ENCODE measurements at regions not wholly inside any gene's neighbourhood (a gene's known extent, or its start where the extent isn't known, plus 50 kb on each side); places are given as distances from the start of the nearest gene placed in this dataset.
A peak's percentile ranks its signal among the peaks of the same experiment; 100 is the strongest.
"Not testable (repeated sequence)": the region's sequence is repeated elsewhere in the genome, so short reads cannot be mapped to it uniquely, and the experiment has no call there.

DNA sequence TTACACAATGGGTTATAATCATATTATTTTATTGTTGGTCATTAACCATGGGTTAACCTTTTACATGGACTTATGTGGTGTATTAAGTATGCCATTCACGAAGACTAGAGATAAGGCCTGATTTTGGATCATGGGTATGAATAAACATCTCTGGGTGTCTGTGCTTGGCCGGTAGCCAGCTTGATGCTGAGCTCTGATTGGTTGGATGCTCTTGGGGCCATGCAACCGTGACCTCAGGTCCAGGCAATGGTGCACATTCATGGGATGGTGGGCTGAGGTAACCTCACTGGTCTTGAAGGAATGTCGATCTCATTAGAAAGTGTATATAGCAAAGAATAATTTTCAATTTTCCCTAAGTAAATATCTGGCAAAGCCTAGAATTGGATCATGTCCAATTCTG, 158.2 kb upstream of the IL12B start:
- Histone ChIP-seq H3K27ac (no peak overlapping the region), H3K4me3 (no peak overlapping the region)

DNA sequence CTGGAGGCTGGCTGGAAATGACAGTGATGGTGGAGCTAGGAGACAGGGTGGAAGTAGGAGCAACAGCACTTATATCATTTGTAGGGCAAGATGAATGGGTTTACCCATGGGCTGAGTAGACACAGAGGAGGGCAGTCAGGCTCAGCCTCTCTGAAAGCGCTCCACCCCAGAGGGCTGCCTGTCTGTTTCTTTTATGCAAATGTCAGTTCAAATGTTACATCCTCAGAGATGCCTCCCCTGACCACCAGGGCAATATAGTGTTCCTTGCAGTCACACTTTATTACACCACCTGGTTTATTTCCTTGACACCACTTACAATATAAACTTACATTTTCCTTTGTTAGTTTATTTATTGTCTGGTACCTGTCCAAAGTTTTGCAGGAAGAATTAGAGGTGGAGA, 159.5 kb upstream of the IL12B start:
- Histone ChIP-seq H3K4me3 (no peak overlapping the region), H3K27ac (no peak overlapping the region)

DNA sequence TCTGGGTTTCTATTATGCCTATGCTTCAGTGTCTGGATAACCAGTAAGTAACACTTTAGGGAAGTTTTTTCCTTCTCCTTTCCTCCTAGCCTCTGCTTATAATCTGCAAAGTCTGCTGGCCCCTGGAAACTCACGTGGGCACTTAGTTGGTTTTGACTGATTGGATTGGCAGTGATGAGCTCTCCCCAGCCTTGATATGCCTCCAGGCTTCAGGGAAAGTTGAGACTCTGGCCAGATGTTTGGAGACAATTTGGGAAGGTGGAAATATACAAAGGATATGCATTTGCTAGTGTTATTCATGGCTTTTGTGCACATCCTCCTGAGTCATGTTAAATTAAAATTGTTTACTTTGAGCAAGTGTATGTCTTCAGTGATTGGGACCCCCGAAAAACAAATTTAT, 160.2 kb upstream of the IL12B start:
- H3K4me3 ChIP-seq: no peak overlapping the region
- no peak overlapping the region for H3K27ac ChIP-seq

DNA sequence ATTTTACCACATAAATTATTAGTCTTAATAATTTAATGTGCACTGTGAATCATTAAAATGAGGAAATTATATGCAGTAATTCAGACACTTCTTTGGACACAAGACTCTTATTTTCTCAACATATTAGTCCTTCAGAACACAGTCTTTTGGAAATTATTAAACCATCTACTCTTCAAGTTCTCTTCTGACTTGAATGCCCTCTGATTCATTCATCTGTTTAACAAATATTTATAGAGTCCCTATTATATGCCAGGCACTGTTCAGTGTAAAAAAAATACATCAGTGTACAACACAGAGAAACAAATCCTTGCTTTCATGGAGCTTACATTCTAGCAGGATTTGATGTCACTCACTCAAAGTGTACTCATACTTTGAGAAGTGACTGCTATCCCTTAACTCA, 163.4 kb upstream of the IL12B start:
- Histone ChIP-seq H3K4me3 (no peak overlapping the region), H3K27ac (no peak overlapping the region)

DNA sequence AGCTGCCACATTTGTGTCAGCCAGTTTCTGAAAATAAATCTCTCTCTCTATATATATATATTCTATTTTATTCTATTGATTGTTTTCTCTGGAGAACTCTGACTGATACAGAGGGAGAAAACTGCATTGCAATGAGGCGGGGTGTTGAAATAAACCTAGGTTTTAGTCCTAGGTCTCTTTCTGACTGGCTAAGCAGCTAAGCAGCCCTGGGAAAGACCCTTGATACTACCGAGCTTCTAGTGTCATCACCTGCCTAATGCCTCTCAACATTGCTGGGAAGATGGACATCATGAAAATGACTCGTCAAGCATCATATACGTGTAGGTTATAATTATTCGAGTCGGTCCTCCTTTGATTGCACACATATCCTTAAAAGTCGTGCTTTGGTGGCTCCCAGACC, 166.5 kb upstream of the IL12B start:
- Histone ChIP-seq H3K4me3 (no peak overlapping the region), H3K27ac (no peak overlapping the region)

DNA sequence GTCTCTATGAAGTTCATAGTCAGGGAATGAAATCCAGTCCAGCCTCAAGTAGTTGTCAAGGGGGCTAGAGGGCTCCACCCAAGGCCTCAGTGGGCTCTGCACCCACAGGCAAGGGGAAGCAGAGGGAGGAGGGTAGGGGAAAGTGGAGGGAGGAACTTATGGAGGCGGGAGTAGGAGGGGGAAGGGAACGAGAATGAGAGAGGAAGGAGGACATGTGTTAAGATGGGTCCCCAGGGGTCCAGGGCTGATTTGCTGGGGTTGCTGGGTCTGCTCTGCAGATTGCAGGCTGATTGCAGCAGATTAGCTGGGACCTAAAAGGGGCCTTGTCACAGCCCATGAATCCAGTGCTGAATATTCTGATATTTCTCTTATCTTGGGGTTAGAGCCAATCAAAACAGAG, 166.9 kb upstream of the IL12B start:
- no peak overlapping the region for H3K4me3 ChIP-seq
- no peak overlapping the region for H3K27ac ChIP-seq

DNA sequence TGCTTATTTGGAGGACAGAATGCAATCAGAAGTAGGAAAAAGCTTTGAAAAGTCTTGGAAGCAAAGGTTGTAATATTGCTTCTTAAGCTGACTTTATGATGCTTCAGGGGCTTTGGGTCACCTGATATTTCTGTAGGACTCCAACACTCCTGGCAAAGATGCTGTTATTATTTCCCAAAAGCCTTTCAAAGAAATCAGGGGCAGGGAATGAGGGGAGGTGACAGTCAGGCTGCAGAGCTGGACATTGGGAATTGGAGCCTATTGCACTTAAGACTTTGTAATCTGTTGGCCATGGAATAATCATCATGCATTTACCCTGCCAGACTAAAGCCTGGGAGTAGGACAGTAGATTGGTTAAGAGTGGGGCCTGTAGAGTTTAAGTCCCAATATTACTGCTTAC, 168.3 kb upstream of the IL12B start:
- no peak overlapping the region for H3K27ac ChIP-seq
- no peak overlapping the region for H3K4me3 ChIP-seq

DNA sequence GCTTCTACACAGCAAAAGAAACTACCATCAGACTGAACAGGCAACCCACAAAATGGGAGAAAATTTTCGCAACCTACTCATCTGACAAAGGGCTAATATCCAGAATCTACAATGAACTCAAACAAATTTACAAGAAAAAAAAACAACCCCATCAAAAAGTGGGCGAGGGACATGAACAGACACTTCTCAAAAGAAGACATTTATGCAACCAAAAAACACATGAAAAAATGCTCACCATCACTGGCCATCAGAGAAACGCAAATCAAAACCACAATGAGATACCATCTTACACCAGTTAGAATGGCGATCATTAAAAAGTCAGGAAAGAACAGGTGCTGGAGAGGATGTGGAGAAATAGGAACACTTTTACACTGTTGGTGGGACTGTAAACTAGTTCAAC, 171.8 kb upstream of the IL12B start:
- H3K4me3 ChIP-seq, H3K27ac ChIP-seq: not testable (repeated sequence)

DNA sequence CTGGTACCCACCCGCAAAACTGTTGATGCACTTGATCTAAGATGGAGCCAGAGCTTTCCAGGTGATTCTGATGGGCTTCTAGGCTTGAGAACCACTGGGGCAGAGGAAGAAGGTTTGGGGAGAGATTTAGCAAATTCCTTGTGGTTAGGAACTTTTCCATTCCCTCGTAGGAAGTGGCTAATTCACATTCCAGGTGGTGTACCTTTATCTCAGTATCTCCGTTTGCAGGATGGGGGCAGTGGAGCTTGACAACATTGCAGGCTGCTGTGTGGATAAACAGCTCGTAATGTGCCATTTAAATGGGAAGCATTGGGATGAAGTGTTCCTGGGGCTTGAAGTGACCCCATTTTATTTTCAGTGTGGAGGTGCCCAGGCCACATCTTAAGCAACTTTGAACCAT, 172.9 kb upstream of the IL12B start:
- Histone ChIP-seq H3K27ac (no peak overlapping the region), H3K4me3 (no peak overlapping the region)

DNA sequence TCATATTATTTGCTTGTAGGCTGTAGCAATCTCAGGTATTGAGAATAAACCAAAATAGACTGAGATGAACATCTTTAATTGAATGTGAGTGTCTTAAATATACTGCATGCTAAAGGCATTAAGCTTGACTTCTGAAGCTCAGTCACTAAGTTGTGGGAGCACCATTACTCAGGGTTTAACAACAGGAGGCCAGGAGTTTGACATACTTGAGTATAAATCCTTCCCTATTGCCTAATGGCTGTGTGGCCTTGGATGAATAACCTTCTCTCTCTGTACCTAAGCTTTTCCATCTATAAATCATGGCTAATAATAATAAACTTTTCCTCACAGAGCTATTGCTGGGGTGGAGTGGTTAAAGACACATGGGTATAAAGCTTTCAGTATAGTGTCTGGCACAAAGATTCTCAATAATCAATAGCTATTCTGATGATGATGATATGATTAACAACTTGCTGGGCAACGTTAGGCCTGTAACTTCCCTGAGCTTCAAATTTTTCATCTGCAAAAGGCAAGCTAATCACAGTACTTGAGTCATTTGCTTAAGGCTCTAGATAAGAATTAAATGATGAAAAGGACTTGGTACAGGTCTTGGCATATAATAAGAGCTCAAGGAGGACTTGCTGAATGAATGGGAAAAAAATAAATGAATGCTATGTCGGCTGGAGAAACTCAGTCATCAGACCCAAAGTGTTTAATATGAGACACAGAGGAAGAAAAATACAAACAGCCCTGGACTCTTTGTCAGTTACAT, 174.0 kb upstream of the IL12B start:
- H3K27ac ChIP-seq: peak overlapping the region in 2 of 21 experiments; percentile 24 to 31
- no peak overlapping the region for H3K4me3 ChIP-seq

DNA sequence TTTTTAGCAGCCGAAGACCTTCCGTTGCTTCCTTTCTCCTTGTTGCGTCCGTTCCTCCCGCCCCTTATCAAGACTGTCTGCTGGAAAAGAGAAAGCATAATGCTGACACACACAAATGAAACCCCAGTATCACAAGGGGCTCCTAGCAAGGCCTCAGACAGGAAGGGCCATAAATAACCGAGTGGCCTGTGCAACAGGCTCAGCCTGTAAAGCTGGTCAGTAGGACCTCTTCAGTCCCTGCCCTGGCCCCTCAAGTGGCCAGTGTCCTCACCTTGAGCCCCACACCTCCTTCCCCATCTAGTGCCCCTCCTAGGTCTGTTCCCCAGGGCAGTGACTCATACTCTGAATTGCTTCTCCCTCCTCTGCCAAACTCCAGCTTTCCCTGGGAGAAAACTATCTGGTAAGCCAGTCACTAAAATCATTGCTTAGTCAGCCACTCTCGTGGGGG, 174.6 kb upstream of the IL12B start:
- Histone ChIP-seq H3K27ac (peak overlapping the region in 2 of 21 experiments; percentile 24 to 31), H3K4me3 (no peak overlapping the region)

DNA sequence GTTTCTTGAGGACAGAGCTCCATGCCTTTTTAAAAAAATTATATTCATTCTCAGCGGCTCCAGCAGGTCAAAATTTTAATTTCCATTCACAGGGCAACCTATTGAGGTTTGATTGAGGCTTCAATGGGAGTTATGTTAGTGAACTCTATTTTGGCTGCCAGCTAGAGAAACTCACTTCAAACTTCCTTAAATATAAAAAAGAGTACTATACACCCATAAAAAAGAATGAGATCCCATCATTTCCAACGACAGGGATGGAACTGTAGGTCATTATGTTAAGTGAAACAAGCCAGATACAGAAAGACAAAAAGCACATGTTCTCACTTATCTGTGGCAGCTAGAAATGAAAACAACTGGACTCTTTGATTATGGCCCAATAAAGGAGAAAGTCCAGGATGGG, 176.8 kb upstream of the IL12B start:
- Histone ChIP-seq H3K27ac (no peak overlapping the region), H3K4me3 (no peak overlapping the region)

DNA sequence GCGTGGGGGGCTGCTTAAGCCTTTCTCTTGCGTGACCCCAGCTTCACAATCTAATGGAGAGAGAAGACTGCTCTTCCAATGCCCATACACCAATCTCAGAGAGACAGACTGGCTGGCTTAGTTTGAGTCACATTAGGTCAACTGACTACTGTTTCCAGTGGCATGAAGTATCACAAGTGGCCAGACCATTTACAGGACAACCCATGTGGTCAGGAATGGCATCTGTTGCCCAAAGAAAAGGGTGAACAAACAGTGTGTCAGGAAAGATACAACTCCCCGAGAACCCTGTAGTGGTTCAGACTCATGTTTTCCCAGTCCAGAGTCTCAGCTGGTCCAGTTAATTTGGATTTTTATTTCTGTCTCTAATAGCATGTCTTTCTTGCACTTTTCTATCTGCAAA, 177.4 kb upstream of the IL12B start:
- Histone ChIP-seq H3K4me3 (no peak overlapping the region), H3K27ac (no peak overlapping the region)

DNA sequence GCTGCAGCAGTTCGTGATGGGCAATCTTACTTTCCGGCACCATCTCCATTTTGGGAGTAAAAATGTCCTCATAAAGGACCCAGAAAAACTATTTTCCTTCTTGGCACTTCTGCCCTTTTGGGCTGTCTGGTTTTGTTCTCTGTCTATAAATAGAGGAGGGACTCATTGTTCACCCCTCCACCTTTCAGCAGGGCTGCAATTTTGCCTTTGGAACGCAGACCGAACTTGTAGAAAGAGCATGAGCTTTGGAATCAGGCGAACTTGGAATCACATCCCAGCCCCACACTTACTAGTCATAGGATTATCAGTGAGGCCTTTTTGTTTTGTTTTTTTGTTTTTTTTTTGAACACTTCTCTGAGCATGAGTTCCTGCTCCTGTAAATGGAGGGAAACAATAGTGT, 178.1 kb upstream of the IL12B start:
- H3K4me3 ChIP-seq: no peak overlapping the region
- H3K27ac ChIP-seq: no peak overlapping the region

DNA sequence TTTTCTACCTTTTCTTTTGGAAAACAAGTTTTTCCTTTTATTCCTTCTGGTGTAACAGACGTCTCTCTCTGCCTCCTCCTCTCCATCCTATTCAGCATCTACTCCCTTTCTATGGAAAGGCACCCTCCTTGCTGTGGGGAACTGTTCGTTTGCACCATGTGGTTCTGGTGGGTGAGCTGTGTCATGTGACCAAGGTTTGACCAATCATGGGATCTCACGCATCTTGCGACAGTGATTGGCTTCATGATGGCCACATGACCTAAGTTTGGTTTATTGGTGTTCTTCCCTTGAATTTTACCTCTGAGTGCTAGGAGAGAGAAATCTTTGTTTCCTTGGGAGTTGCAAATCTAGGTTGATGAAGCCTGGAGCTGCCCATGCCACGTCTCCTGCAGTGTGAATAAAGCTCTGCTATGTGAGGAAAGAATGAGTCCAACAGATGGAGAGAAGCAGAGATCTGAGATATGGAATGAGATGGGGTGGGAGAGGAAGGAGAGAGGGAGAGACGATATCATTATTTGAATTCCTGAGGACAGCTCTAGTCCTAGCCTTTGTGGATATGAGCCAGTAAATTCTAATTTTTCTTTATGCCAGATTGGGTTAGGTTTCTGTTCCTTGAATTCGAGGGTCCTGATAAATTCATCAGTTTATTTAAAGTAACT, 178.8 kb upstream of the IL12B start:
- Histone ChIP-seq H3K27ac (no peak overlapping the region), H3K4me3 (no peak overlapping the region)

DNA sequence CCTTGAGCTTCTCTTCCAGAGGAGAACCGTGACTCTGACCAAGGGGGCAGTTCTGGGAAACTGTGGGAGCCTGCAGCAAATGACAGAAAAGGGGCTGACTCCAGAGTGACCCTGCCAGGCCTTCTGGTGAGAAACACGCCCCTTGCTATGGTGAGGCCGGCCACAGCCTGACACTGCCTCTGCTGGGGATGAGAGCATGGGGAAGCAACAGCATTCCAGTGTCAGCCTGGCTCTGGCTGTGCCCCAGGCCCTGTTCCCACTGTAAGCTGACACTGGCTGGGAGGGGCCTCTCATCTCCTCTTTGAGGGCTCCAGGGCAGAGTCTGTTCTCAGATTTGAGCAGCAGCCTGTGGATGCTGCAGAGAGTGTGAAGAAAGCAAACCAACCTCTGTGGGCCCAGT, 180.0 kb upstream of the IL12B start:
- no peak overlapping the region for H3K4me3 ChIP-seq
- peak overlapping the region in 1 of 21 experiments; percentile 23 for H3K27ac ChIP-seq

DNA sequence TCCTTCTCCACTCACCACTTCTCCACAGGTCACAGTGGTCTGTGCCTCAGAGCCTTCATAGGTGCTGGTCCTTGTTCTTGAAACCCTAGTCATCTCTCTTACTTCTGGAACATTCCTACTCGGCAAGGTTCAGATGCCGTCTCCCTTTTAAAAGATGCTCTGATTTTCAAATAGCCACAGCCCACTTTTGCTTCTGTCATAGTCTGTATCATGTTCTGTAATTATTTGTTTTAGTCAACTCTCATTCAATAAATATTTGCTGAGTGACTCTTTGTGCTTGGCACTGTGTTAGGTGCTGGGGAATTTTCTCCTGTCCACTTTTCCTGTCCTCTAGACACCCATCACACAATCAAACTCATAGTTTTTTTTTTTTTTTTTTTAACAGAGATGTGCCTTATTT, 181.3 kb upstream of the IL12B start:
- Histone ChIP-seq H3K4me3 (no peak overlapping the region), H3K27ac (no peak overlapping the region)

DNA sequence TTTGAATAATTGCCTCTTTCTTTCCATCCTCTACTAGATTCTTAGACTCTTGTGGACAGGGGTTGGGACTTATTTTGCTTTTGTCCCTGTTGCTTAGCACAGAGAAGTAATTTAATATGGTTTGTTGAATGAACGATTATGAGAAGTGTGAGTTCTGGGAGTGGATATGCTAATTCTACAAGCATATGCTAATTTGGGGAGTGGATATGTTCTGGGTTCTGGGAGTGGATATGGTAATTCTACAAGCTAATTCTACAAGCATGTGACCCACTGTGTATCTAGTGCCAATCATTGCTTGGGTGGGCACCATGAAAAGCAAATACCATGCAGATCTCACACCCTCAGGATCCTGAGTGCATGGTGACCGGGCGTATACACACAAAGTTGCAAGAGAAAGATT, 181.8 kb upstream of the IL12B start:
- Histone ChIP-seq H3K4me3 (no peak overlapping the region), H3K27ac (no peak overlapping the region)

DNA sequence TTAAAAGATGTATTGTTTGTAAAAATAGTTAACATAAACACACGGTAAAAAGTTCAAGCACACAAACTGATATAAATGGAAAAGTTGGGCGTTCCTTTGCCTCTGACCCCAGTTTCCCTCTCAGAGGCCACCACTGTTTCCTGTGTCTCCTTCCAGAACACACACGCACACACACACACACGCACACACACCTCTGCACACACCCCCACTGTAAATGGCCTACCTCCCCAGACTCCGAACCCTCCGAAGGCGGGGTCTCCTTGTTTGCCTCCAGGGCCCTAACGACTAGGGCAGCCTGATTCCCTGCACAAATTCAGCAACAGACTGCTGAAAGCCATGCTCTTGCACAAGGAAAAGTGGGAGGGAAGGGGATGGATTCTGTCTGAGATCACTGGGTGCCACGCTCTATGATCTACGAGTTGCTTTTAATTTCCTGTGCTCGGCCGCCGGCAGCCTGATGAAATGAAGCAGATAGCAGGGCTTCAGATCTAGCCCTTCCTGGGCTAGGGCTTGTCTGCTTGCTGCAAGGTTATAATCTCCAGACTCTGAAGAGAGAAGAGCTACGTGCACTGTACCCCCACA, 184.0 kb upstream of the IL12B start:
- no peak overlapping the region for H3K27ac ChIP-seq
- H3K4me3 ChIP-seq: no peak overlapping the region

DNA sequence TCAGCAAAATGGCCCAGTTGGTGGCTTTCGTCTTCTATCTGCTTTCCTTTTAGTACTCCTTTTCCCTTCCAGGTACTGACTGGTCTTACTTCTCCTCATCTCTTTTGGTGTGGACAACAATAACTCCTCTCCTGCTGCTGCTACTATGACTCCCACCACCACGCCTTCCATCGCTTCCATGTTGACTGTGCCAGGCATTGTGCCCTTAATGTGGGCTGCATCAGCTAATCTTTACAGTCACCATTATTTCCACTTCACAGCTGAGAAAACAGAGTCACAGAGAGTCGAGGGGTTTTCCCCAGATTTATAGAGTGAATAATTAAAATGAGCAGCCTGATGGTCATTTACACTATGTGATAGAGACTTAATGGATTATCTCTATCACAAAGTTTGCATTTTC, 184.9 kb upstream of the IL12B start:
- H3K4me3 ChIP-seq: no peak overlapping the region
- H3K27ac ChIP-seq: no peak overlapping the region

DNA sequence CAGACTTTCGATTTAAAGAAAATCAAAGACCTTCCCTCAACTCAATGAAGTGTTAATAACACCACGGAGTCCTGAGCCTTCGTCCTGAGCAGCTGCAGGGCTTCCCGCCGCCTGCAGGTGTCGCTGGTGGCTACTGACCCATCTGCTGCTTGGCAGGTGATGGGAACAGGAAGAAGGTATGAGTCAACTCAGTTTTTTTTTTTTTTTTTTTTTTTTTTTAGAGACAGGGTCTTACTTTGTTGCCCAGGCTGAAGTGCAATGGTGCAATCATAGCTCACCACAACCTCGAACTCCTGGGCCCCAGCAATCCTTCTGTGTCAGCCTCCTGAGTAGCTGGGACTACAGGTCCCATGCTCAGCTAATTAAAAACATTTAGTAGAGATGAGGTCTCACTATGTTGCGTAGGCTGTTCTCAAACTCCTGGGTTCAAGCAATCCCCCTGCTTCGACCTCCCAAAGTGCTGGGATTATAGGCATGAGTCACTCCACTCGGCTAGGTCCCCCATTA, 185.7 kb upstream of the IL12B start:
- Histone ChIP-seq H3K27ac (no peak overlapping the region), H3K4me3 (no peak overlapping the region)

Measured in skin epidermis (tissue), 12 donors.